Lower leg skin (tissue), 3 donors: ENCODE measurements at regions not wholly inside any gene's neighbourhood (a gene's known extent, or its start where the extent isn't known, plus 50 kb on each side); places are given as distances from the start of the nearest gene placed in this dataset.

Experiments used
- POLR2A ChIP-seq, 2 donors: fragments of 450-650 bp; IDR thresholded peaks; one replicate each; pipeline ENCODE4 v1.6.1; 2016 to 2017; ENCODE audit warnings: antibody characterized with exemption in 2 of 2, mild to moderate bottlenecking in 1 of 2, moderate library complexity in 1 of 2
- TF ChIP-seq, protein P1 (sequence below), 3 donors: fragments of 450-650 bp; IDR thresholded peaks; one replicate each; pipeline ENCODE4 v1.5.1; 2016; ENCODE audit warnings: antibody characterized with exemption in 3 of 3, mild to moderate bottlenecking in 3 of 3, moderate library complexity in 2 of 3

DNA sequence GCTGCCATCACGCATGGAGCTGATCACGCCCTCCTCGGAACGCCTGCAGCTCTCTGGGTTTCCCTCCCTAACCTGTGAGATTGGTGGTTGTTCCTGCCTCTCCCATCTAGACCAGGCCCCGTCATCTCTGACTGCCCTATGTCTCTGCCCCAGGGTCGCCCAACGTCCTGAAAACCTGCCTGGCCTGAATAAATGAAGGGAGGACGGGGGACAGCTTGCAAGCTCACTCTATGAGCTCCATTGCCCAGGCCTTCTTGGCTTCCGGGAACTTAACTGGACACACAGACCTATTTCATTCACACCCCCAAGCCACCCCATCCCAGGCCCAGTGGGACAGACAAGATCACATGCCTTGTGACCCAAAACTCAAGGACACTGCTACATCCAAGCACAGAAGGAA, 274.2 kb downstream of the XXYLT1 start:
- TF ChIP-seq, protein P1, sequence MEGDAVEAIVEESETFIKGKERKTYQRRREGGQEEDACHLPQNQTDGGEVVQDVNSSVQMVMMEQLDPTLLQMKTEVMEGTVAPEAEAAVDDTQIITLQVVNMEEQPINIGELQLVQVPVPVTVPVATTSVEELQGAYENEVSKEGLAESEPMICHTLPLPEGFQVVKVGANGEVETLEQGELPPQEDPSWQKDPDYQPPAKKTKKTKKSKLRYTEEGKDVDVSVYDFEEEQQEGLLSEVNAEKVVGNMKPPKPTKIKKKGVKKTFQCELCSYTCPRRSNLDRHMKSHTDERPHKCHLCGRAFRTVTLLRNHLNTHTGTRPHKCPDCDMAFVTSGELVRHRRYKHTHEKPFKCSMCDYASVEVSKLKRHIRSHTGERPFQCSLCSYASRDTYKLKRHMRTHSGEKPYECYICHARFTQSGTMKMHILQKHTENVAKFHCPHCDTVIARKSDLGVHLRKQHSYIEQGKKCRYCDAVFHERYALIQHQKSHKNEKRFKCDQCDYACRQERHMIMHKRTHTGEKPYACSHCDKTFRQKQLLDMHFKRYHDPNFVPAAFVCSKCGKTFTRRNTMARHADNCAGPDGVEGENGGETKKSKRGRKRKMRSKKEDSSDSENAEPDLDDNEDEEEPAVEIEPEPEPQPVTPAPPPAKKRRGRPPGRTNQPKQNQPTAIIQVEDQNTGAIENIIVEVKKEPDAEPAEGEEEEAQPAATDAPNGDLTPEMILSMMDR (IDR thresholded peaks at IDR 0.05), result no peak
- no peak for TF ChIP-seq POLR2A (IDR thresholded peaks at IDR 0.05)
